ENCODE measurements at regions not wholly inside any gene's neighbourhood (a gene's known extent, or its start where the extent isn't known, plus 50 kb on each side); places are given as distances from the start of the nearest gene placed in this dataset.
"Not testable (repeated sequence)": the region's sequence is repeated elsewhere in the genome, so short reads cannot be mapped to it uniquely, and the experiment has no call there.

- Histone ChIP-seq H3K27me3 (no peaks in the 10 kb centered on the region), H3K4me3 (no peak overlapping the region), H3K36me3 (no peaks in the 10 kb centered on the region), H3K4me1 (no peaks in the 10 kb centered on the region), H3K9me3 (no peaks in the 10 kb centered on the region), H3K27ac (no peak overlapping the region)
- intact Hi-C loops (cut with DNase I), result no loop called here
- DNase-seq (ENCODE audit: extremely low spot score in 2 of 2), result no peak
- TF ChIP-seq POLR2A (IDR thresholded peaks at IDR 0.05) (no peak), POLR2AphosphoS5 (IDR thresholded peaks at IDR 0.05; ENCODE audit: insufficient read depth in 1 of 2, low read depth in 1 of 2) (no peak), CTCF (IDR thresholded peaks at IDR 0.05) (no peak)
Measured at GRCh38 chr1:163610486-163610885, 288.7 kb downstream of the NUF2 start.

- Histone ChIP-seq H3K27ac (no peak overlapping the region), H3K4me3 (no peak overlapping the region), H3K9me3 (no peaks in the 10 kb centered on the region), H3K27me3 (no peaks in the 10 kb centered on the region), H3K4me1 (no peaks in the 10 kb centered on the region), H3K36me3 (no peaks in the 10 kb centered on the region)
- intact Hi-C loops (cut with DNase I), result no loop called here
- DNase-seq (ENCODE audit: extremely low spot score in 2 of 2), result no peak
- TF ChIP-seq CTCF (IDR thresholded peaks at IDR 0.05), result no peak
- no peak for TF ChIP-seq POLR2A (IDR thresholded peaks at IDR 0.05)
- no peak for TF ChIP-seq POLR2AphosphoS5 (IDR thresholded peaks at IDR 0.05; ENCODE audit: insufficient read depth in 1 of 2, low read depth in 1 of 2)
Measured at GRCh38 chr1:163614361-163614760, 292.6 kb downstream of the NUF2 start.

- Histone ChIP-seq H3K27me3 (no peaks in the 10 kb centered on the region), H3K36me3 (no peaks in the 10 kb centered on the region), H3K4me3 (no peak overlapping the region), H3K27ac (no peak overlapping the region), H3K9me3 (no peaks in the 10 kb centered on the region), H3K4me1 (no peaks in the 10 kb centered on the region)
- no peak for TF ChIP-seq POLR2AphosphoS5 (IDR thresholded peaks at IDR 0.05; ENCODE audit: insufficient read depth in 1 of 2, low read depth in 1 of 2)
- TF ChIP-seq POLR2A (IDR thresholded peaks at IDR 0.05), result no peak
- no peak for TF ChIP-seq CTCF (IDR thresholded peaks at IDR 0.05)
- intact Hi-C loops (cut with DNase I), result no loop called here
- no peak for DNase-seq (ENCODE audit: extremely low spot score in 2 of 2)
Measured at GRCh38 chr1:163628034-163628773, 306.4 kb downstream of the NUF2 start.

- H3K9me3 ChIP-seq, result peaks cover 6% of the 10 kb centered on the region
- H3K27me3 ChIP-seq, result no peaks in the 10 kb centered on the region
- no peaks in the 10 kb centered on the region for H3K4me1 ChIP-seq
- TF ChIP-seq POLR2AphosphoS5 (IDR thresholded peaks at IDR 0.05; ENCODE audit: insufficient read depth in 1 of 2, low read depth in 1 of 2), result no peak
- TF ChIP-seq POLR2A (IDR thresholded peaks at IDR 0.05), result no peak
- TF ChIP-seq CTCF (IDR thresholded peaks at IDR 0.05), result no peak
- intact Hi-C loops (cut with DNase I), result no loop called here
- H3K4me3 ChIP-seq, result no peak overlapping the region
- H3K27ac ChIP-seq, result no peak overlapping the region
- H3K36me3 ChIP-seq, result no peaks in the 10 kb centered on the region
- no peak for DNase-seq (ENCODE audit: extremely low spot score in 2 of 2)
Measured at GRCh38 chr1:163632269-163632668, 310.5 kb downstream of the NUF2 start.

- TF ChIP-seq CTCF (IDR thresholded peaks at IDR 0.05) (no peak), POLR2AphosphoS5 (IDR thresholded peaks at IDR 0.05; ENCODE audit: insufficient read depth in 1 of 2, low read depth in 1 of 2) (no peak), POLR2A (IDR thresholded peaks at IDR 0.05) (no peak)
- H3K4me1 ChIP-seq, result no peaks in the 10 kb centered on the region
- DNase-seq (ENCODE audit: extremely low spot score in 2 of 2), result no peak
- no peaks in the 10 kb centered on the region for H3K36me3 ChIP-seq
- no peak overlapping the region for H3K27ac ChIP-seq
- H3K9me3 ChIP-seq, result peaks cover 6% of the 10 kb centered on the region
- H3K4me3 ChIP-seq, result no peak overlapping the region
- H3K27me3 ChIP-seq, result no peaks in the 10 kb centered on the region
- intact Hi-C loops (cut with DNase I), result no loop called here
Measured at GRCh38 chr1:163633366-163633765, 311.6 kb downstream of the NUF2 start.

- H3K4me3 ChIP-seq; H3K4me1 ChIP-seq; H3K36me3 ChIP-seq; DNase-seq (ENCODE audit: extremely low spot score in 2 of 2); H3K27me3 ChIP-seq; H3K27ac ChIP-seq; intact Hi-C loops (cut with DNase I); H3K9me3 ChIP-seq: not testable (repeated sequence)
Measured at GRCh38 chr1:163645676-163646075, 323.9 kb downstream of the NUF2 start.
